DND-41 (cell line): ENCODE measurements at regions not wholly inside any gene's neighbourhood (a gene's known extent, or its start where the extent isn't known, plus 50 kb on each side); places are given as distances from the start of the nearest gene placed in this dataset.

ENCODE experiments used
- ATAC-seq: fragments of 200-7000 bp; cut with Tn5 transposase; 3 replicates; pipeline ENCODE4 v1.9.1; 2021; ENCODE audit warnings: low read depth; ENCODE audit not compliant: insufficient read depth
- DNase-seq: peaks from one replicate; pipeline ENCODE4 v3.0.0-alpha.2; 2020
- H2AFZ ChIP-seq: 2 replicates; pipeline ENCODE4 v1.6.0; 2012; ENCODE audit warnings: low read depth, low read length
- H3K27ac ChIP-seq: 2 replicates; pipeline ENCODE4 v1.5.1; 2012; ENCODE audit warnings: low read length, inconsistent platforms
- H3K27me3 ChIP-seq: fragments of 200-600 bp; sonication (generic); 2 replicates; pipeline ENCODE4 v1.6.0; 2012; ENCODE audit warnings: low read length, mild to moderate bottlenecking, inconsistent platforms; ENCODE audit not compliant: insufficient read depth, poor library complexity
- H3K36me3 ChIP-seq: 2 replicates; pipeline ENCODE4 v1.5.1; 2012; ENCODE audit warnings: low read length, inconsistent platforms; ENCODE audit not compliant: insufficient read depth
- H3K4me1 ChIP-seq: 2 replicates; pipeline ENCODE4 v1.5.1; 2012; ENCODE audit warnings: mild to moderate bottlenecking, low read length; ENCODE audit not compliant: insufficient read depth
- H3K4me2 ChIP-seq: 2 replicates; pipeline ENCODE4 v1.6.0; 2012; ENCODE audit warnings: mild to moderate bottlenecking, moderate library complexity, low read length, inconsistent platforms; ENCODE audit not compliant: insufficient read depth
- H3K4me3 ChIP-seq, 2 experiments: fragments of 200-600 bp in 1 of 2; shearing (Covaris generic) in 1 of 2; 2 replicates each; pipeline ENCODE4 v1.5.1; 2012 to 2016; ENCODE audit warnings: inconsistent platforms in 2 of 2, low read length in 2 of 2, mild to moderate bottlenecking in 2 of 2, low read depth in 1 of 2, moderate library complexity in 1 of 2
- H3K79me2 ChIP-seq: 2 replicates; pipeline ENCODE4 v1.6.0; 2012; ENCODE audit warnings: low read length, inconsistent platforms; ENCODE audit not compliant: insufficient read depth
- H3K9ac ChIP-seq: 2 replicates; pipeline ENCODE4 v1.6.0; 2012; ENCODE audit warnings: low read depth, mild to moderate bottlenecking, inconsistent platforms, low read length, moderate library complexity
- H3K9me3 ChIP-seq: 2 replicates; pipeline ENCODE4 v1.5.1; 2012; ENCODE audit warnings: low read length, moderate library complexity, mild to moderate bottlenecking, inconsistent platforms; ENCODE audit not compliant: insufficient read depth, severe bottlenecking
- H4K20me1 ChIP-seq: 2 replicates; pipeline ENCODE4 v1.6.0; 2012; ENCODE audit warnings: low read length; ENCODE audit not compliant: insufficient read depth
- EZH2 ChIP-seq: IDR thresholded peaks from 3 replicates; pipeline ENCODE4 v1.6.1; 2012; ENCODE audit warnings: borderline replicate concordance, low read depth, mild to moderate bottlenecking, moderate library complexity, low read length, inconsistent platforms; ENCODE audit not compliant: severe bottlenecking
- TF ChIP-seq, protein P1 (sequence below): IDR thresholded peaks from 2 replicates; pipeline ENCODE4 v1.5.1; 2012; ENCODE audit warnings: borderline replicate concordance, low read length, moderate library complexity, mild to moderate bottlenecking; ENCODE audit not compliant: poor library complexity, severe bottlenecking; ENCODE audit errors: extremely low read depth

DNA sequence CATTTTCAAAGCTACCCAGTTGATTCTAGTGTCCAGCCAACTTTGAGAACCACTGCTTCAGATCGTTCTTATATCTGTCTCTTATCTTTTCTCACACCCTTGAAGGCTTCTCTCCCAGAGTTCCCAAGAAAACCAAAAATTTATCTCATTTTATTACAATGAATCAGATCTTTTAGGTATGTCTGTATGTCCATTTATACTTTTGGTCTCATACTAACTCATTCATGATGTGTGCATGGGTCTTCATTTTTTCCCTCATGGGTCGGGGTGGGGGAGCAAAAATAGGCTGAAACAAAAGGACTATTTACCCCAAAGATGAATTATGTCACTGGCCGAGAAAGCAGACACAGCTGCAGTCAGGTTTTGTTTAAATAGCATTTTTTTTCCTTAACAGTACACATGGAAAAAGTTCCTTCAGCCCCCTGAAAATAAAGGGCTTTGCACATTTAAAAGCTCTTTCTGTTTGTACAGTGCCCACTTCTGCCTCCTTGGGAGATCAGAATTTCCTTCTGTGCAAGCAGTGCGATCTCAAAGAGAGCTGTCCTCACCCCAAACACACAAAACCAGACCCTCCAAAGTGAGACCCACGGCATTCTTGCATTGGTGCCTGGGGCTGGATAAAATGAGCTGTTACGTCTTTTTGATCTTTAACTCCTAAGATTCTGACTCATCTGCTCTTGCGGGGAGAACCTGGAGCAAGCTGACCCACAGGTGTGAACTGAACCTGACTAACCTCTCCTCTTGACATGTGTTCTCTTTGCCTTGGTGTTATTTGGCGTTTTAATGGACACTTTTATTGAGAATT is 251.2 kb upstream of the ELAC2 start:
- Histone ChIP-seq H3K36me3 (no peaks in the 10 kb centered on the region), H3K4me3 (no peak overlapping the region), H2AFZ (no peak overlapping the region), H3K4me1 (no peaks in the 10 kb centered on the region), H3K9me3 (no peaks in the 10 kb centered on the region), H3K4me2 (no peak overlapping the region), H3K79me2 (no peaks in the 10 kb centered on the region), H3K27me3 (no peaks in the 10 kb centered on the region), H4K20me1 (no peaks in the 10 kb centered on the region), H3K9ac (no peak overlapping the region), H3K27ac (no peak overlapping the region)
- TF ChIP-seq, protein P1, sequence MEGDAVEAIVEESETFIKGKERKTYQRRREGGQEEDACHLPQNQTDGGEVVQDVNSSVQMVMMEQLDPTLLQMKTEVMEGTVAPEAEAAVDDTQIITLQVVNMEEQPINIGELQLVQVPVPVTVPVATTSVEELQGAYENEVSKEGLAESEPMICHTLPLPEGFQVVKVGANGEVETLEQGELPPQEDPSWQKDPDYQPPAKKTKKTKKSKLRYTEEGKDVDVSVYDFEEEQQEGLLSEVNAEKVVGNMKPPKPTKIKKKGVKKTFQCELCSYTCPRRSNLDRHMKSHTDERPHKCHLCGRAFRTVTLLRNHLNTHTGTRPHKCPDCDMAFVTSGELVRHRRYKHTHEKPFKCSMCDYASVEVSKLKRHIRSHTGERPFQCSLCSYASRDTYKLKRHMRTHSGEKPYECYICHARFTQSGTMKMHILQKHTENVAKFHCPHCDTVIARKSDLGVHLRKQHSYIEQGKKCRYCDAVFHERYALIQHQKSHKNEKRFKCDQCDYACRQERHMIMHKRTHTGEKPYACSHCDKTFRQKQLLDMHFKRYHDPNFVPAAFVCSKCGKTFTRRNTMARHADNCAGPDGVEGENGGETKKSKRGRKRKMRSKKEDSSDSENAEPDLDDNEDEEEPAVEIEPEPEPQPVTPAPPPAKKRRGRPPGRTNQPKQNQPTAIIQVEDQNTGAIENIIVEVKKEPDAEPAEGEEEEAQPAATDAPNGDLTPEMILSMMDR: no peak
- TF ChIP-seq EZH2: no peak
- DNase-seq (no peak), ATAC-seq (no peak)

DNA sequence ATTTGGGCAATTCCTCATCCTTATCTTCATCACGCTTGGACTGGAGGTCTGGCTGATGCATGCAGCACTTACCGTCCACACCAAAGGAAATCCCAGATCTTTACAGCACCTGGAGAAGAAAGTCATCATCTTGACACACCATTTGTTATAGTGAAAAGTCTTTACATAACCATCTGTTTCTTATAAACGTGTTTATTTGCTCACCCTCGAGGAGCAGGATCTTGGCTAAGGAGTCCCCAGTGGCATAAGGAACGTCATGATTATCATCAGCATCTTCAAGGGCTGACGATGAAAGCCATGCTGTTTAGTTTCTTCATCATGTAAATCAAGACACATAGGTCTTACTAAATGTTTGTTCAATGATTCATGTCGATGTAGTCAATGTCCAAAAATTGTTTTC is 248.8 kb upstream of the ELAC2 start:
- Histone ChIP-seq H3K27me3 (no peaks in the 10 kb centered on the region), H4K20me1 (no peaks in the 10 kb centered on the region), H3K79me2 (no peaks in the 10 kb centered on the region), H3K4me1 (no peaks in the 10 kb centered on the region), H3K4me2 (no peak overlapping the region), H3K27ac (no peak overlapping the region), H3K4me3 (no peak overlapping the region), H3K9me3 (no peaks in the 10 kb centered on the region), H2AFZ (no peak overlapping the region), H3K36me3 (no peaks in the 10 kb centered on the region), H3K9ac (no peak overlapping the region)
- TF ChIP-seq EZH2: no peak
- TF ChIP-seq, protein P1: no peak
- no peak for DNase-seq
- no peak for ATAC-seq

DNA sequence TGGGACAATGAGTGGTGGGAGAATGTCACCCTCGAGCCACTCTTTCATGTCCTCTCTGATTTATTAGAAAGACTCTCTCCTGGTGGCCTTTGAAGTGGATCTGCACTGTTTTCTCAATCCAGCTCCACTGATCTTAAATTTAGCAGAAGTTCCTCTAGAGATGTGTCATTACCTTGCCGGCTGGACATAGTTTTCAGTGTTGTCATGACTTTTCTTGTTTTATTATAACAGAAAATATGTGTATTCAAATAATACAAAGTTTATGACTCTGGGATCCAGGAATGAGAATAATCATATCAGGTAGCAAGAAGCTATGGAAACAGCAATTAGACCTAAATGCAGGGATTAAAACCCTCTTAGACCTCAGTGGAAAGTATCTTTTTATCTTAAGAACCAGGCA is 247.5 kb upstream of the ELAC2 start:
- H3K27me3 ChIP-seq: no peaks in the 10 kb centered on the region
- no peaks in the 10 kb centered on the region for H3K4me1 ChIP-seq
- H3K27ac ChIP-seq: no peak overlapping the region
- ATAC-seq (no peak), DNase-seq (no peak)
- TF ChIP-seq, protein P1: no peak
- no peak for TF ChIP-seq EZH2
- H3K4me3 ChIP-seq: no peak overlapping the region
- H2AFZ ChIP-seq: no peak overlapping the region
- H4K20me1 ChIP-seq: no peaks in the 10 kb centered on the region
- no peak overlapping the region for H3K4me2 ChIP-seq
- H3K36me3 ChIP-seq: no peaks in the 10 kb centered on the region
- no peak overlapping the region for H3K9ac ChIP-seq
- no peaks in the 10 kb centered on the region for H3K79me2 ChIP-seq
- H3K9me3 ChIP-seq: no peaks in the 10 kb centered on the region
